ENCODE measurements at regions not wholly inside any gene's neighbourhood (a gene's known extent, or its start where the extent isn't known, plus 50 kb on each side); places are given as distances from the start of the nearest gene placed in this dataset.

DNA sequence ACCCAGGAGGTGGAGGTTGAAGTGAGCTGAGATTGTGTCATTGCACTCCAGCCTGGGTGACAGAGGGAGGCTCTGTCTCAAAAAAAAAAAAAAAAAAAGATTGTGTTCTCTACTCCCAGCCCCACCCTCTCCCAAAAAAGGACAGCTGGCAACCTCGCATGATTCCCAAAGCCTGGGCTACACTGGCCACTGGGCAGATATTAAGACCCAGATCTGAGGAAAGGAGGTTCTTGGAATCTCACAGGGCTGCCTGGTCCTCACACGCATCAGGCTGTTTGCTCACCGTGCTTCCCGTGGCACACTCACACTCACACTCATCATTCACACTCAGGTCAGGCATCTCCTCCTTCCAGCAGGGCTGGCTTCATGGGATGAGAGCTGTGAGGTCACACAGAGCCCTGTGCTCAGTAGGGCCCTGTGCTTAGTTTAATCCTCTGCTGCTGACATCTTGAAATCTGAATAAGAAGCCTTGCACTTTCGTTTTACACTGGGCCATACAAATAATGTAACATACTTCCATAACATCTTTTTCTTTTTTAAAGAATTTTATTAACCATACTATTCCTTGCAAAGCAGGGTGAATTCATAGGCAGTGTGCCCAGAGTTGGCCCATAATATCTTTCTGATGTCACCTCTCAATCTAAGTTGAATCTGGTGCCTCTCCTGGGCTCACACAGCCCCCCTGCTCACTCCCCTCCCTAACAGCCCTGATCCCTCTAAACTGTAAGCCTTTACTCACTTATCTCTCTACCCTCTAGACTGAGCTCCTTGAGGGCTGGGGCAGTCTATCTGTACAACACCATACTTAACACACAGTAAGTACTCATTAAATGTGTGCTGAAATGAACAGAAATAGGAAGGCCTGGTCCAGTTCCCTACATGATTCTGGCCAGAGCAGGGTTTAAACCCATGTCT is 50.2 kb upstream of the C15orf39 start:
- in situ Hi-C loops (cut with MboI; ENCODE audit: low pct_unique_long_range_greater_than_20kb, low sequenced_read_pairs, unreplicated experiment): loop anchor here (25.0 kb wide), 1 partner anchor 161 kb away; no protein-coding TSS in a partner anchor
- TF ChIP-seq, protein P1, sequence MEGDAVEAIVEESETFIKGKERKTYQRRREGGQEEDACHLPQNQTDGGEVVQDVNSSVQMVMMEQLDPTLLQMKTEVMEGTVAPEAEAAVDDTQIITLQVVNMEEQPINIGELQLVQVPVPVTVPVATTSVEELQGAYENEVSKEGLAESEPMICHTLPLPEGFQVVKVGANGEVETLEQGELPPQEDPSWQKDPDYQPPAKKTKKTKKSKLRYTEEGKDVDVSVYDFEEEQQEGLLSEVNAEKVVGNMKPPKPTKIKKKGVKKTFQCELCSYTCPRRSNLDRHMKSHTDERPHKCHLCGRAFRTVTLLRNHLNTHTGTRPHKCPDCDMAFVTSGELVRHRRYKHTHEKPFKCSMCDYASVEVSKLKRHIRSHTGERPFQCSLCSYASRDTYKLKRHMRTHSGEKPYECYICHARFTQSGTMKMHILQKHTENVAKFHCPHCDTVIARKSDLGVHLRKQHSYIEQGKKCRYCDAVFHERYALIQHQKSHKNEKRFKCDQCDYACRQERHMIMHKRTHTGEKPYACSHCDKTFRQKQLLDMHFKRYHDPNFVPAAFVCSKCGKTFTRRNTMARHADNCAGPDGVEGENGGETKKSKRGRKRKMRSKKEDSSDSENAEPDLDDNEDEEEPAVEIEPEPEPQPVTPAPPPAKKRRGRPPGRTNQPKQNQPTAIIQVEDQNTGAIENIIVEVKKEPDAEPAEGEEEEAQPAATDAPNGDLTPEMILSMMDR (IDR thresholded peaks at IDR 0.05; ENCODE audit: extremely low read depth, insufficient read depth, missing control alignments): no peak
- no peak for DNase-seq (ENCODE audit: low spot score)
